ENCODE measurements at regions not wholly inside any gene's neighbourhood (a gene's known extent, or its start where the extent isn't known, plus 50 kb on each side); places are given as distances from the start of the nearest gene placed in this dataset.

- FAIRE-seq (no peak), DNase-seq (peak in 1 of 5 donors; percentile 24)
- no peak overlapping the region for H3K4me3 ChIP-seq (ENCODE audit: low read length in 3 of 3)
- TF ChIP-seq, protein P1, sequence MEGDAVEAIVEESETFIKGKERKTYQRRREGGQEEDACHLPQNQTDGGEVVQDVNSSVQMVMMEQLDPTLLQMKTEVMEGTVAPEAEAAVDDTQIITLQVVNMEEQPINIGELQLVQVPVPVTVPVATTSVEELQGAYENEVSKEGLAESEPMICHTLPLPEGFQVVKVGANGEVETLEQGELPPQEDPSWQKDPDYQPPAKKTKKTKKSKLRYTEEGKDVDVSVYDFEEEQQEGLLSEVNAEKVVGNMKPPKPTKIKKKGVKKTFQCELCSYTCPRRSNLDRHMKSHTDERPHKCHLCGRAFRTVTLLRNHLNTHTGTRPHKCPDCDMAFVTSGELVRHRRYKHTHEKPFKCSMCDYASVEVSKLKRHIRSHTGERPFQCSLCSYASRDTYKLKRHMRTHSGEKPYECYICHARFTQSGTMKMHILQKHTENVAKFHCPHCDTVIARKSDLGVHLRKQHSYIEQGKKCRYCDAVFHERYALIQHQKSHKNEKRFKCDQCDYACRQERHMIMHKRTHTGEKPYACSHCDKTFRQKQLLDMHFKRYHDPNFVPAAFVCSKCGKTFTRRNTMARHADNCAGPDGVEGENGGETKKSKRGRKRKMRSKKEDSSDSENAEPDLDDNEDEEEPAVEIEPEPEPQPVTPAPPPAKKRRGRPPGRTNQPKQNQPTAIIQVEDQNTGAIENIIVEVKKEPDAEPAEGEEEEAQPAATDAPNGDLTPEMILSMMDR (IDR thresholded peaks at IDR 0.05; ENCODE audit: borderline replicate concordance, extremely low read depth, insufficient read depth), result no peak
- no peaks in the 10 kb centered on the region for H3K27me3 ChIP-seq (ENCODE audit: control insufficient read depth, insufficient read depth, low read length)
- intact Hi-C loops (cut with DNase I), result no loop called here
- H3K9ac ChIP-seq (ENCODE audit: low read length in 3 of 3), result no peak overlapping the region
- H3K27ac ChIP-seq (ENCODE audit: low read depth in 2 of 2, low read length in 2 of 2), result no peak overlapping the region
- no peaks in the 10 kb centered on the region for H3K9me3 ChIP-seq (ENCODE audit: control insufficient read depth in 2 of 3, insufficient read depth in 1 of 3, low read length in 3 of 3)
- peaks cover 0 to 3% (median 2%) of the 10 kb centered on the region in 3 donors for H3K4me1 ChIP-seq (ENCODE audit: control insufficient read depth in 2 of 3, insufficient read depth in 2 of 3, low read depth in 1 of 3, low read length in 3 of 3)
- H3K36me3 ChIP-seq (ENCODE audit: control insufficient read depth in 2 of 3, insufficient read depth in 3 of 3, low read length in 3 of 3), result no peaks in the 10 kb centered on the region
Observed at GRCh38 chr10:108598320-108598695, 1325.0 kb downstream of the XPNPEP1 start.

- peaks cover 0 to 3% (median 2%) of the 10 kb centered on the region in 3 donors for H3K4me1 ChIP-seq (ENCODE audit: control insufficient read depth in 2 of 3, insufficient read depth in 2 of 3, low read depth in 1 of 3, low read length in 3 of 3)
- no peaks in the 10 kb centered on the region for H3K9me3 ChIP-seq (ENCODE audit: control insufficient read depth in 2 of 3, insufficient read depth in 1 of 3, low read length in 3 of 3)
- H3K27me3 ChIP-seq (ENCODE audit: control insufficient read depth, insufficient read depth, low read length), result no peaks in the 10 kb centered on the region
- no peak overlapping the region for H3K4me3 ChIP-seq (ENCODE audit: low read length in 3 of 3)
- FAIRE-seq, result no peak
- intact Hi-C loops (cut with DNase I), result no loop called here
- H3K9ac ChIP-seq (ENCODE audit: low read length in 3 of 3), result no peak overlapping the region
- no peaks in the 10 kb centered on the region for H3K36me3 ChIP-seq (ENCODE audit: control insufficient read depth in 2 of 3, insufficient read depth in 3 of 3, low read length in 3 of 3)
- peak in 2 of 5 donors; percentile 9 to 15 for DNase-seq
- TF ChIP-seq, protein P1 (IDR thresholded peaks at IDR 0.05; ENCODE audit: borderline replicate concordance, extremely low read depth, insufficient read depth), result no peak
- H3K27ac ChIP-seq (ENCODE audit: low read depth in 2 of 2, low read length in 2 of 2), result no peak overlapping the region
Observed at GRCh38 chr10:108597657-108598319, 1325.5 kb downstream of the XPNPEP1 start.

- intact Hi-C loops (cut with DNase I), result no loop called here
- TF ChIP-seq, protein P1 (IDR thresholded peaks at IDR 0.05; ENCODE audit: borderline replicate concordance, extremely low read depth, insufficient read depth), result no peak
- DNase-seq (no peak), FAIRE-seq (no peak)
- Histone ChIP-seq H3K4me3 (ENCODE audit: low read length in 3 of 3) (no peak overlapping the region), H3K9me3 (ENCODE audit: control insufficient read depth in 2 of 3, insufficient read depth in 1 of 3, low read length in 3 of 3) (no peaks in the 10 kb centered on the region), H3K36me3 (ENCODE audit: control insufficient read depth in 2 of 3, insufficient read depth in 3 of 3, low read length in 3 of 3) (no peaks in the 10 kb centered on the region), H3K9ac (ENCODE audit: low read length in 3 of 3) (no peak overlapping the region), H3K4me1 (ENCODE audit: control insufficient read depth in 2 of 3, insufficient read depth in 2 of 3, low read depth in 1 of 3, low read length in 3 of 3) (peaks cover 0 to 3% (median 2%) of the 10 kb centered on the region in 3 donors), H3K27ac (ENCODE audit: low read depth in 2 of 2, low read length in 2 of 2) (no peak overlapping the region), H3K27me3 (ENCODE audit: control insufficient read depth, insufficient read depth, low read length) (no peaks in the 10 kb centered on the region)
Observed at GRCh38 chr10:108597031-108597430, 1326.3 kb downstream of the XPNPEP1 start.

DNA sequence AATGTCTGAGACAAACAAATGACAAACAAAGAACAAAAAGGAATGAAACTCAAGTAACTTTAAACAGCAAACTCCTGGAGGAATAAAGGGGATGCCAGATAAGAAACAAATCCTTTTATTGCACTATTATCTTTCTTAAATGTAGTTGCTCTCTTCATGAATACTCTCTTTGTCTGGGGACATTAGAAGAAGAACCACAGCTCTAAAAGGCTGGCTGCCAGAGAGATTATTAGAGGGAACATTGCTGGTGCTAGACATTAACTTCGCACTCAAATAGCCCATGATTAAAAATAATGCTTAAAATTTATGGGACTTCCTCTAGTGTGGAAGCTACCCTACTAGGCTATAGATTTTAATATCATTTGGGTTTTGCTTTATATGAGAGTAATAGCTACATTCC is 1330.4 kb downstream of the XPNPEP1 start:
- Histone ChIP-seq H3K9me3 (ENCODE audit: control insufficient read depth in 2 of 3, insufficient read depth in 1 of 3, low read length in 3 of 3) (no peaks in the 10 kb centered on the region), H3K4me3 (ENCODE audit: low read length in 3 of 3) (no peak overlapping the region), H3K27ac (ENCODE audit: low read depth in 2 of 2, low read length in 2 of 2) (no peak overlapping the region), H3K27me3 (ENCODE audit: control insufficient read depth, insufficient read depth, low read length) (no peaks in the 10 kb centered on the region), H3K4me1 (ENCODE audit: control insufficient read depth in 2 of 3, insufficient read depth in 2 of 3, low read depth in 1 of 3, low read length in 3 of 3) (peaks cover 0 to 1% (median 0%) of the 10 kb centered on the region in 3 donors), H3K36me3 (ENCODE audit: control insufficient read depth in 2 of 3, insufficient read depth in 3 of 3, low read length in 3 of 3) (no peaks in the 10 kb centered on the region), H3K9ac (ENCODE audit: low read length in 3 of 3) (no peak overlapping the region)
- no peak for FAIRE-seq
- no peak for DNase-seq
- intact Hi-C loops (cut with DNase I), result no loop called here
- TF ChIP-seq, protein P1 (IDR thresholded peaks at IDR 0.05; ENCODE audit: borderline replicate concordance, extremely low read depth, insufficient read depth), result no peak

All from kidney (tissue), 13 donors.